Kidney (tissue), 13 donors: ENCODE measurements at regions not wholly inside any gene's neighbourhood (a gene's known extent, or its start where the extent isn't known, plus 50 kb on each side); places are given as distances from the start of the nearest gene placed in this dataset.

Experiments used
- DNase-seq, 5 donors: peaks; one replicate each; pipeline ENCODE4 v3.0.0-alpha.2; 2013 to 2020
- FAIRE-seq: peaks from 2 replicates; lab custom pipeline; 2012; peaks lifted over from hg19 to GRCh38; lab: Jason Lieb, UNC
- H3K27ac ChIP-seq, 2 donors: one replicate each; pipeline ENCODE4 v1.7.0; 2013; ENCODE audit warnings: low read depth in 2 of 2, low read length in 2 of 2, inconsistent platforms in 1 of 2
- H3K27me3 ChIP-seq: one replicate; pipeline ENCODE4 v1.7.1; 2013; ENCODE audit warnings: low read length, inconsistent platforms; ENCODE audit not compliant: control insufficient read depth, insufficient read depth
- H3K36me3 ChIP-seq, 3 donors: one replicate each; pipeline versions ENCODE4 v1.7.0 to v1.7.1; 2013; ENCODE audit warnings: low read length in 3 of 3, control low read depth in 1 of 3, inconsistent platforms in 1 of 3; ENCODE audit not compliant: insufficient read depth in 3 of 3, control insufficient read depth in 2 of 3
- H3K4me1 ChIP-seq, 3 donors: one replicate each; pipeline versions ENCODE4 v1.7.0 to v1.7.1; 2013; ENCODE audit warnings: low read length in 3 of 3, inconsistent platforms in 1 of 3, low read depth in 1 of 3; ENCODE audit not compliant: control insufficient read depth in 2 of 3, insufficient read depth in 2 of 3
- H3K4me3 ChIP-seq, 3 donors: one replicate each; pipeline versions ENCODE4 v1.7.0 to v1.8.1; 2013; ENCODE audit warnings: low read length in 3 of 3, control low read depth in 1 of 3, inconsistent platforms in 1 of 3
- H3K9ac ChIP-seq, 3 donors: one replicate each; pipeline versions ENCODE4 v1.7.0 to v1.7.1; 2013; ENCODE audit warnings: low read length in 3 of 3, control low read depth in 1 of 3, inconsistent platforms in 1 of 3
- H3K9me3 ChIP-seq, 3 donors: one replicate each; pipeline versions ENCODE4 v1.7.0 to v1.7.1; 2013; ENCODE audit warnings: low read length in 3 of 3, control low read depth in 1 of 3, inconsistent platforms in 1 of 3; ENCODE audit not compliant: control insufficient read depth in 2 of 3, insufficient read depth in 1 of 3
- CTCF ChIP-seq: IDR thresholded peaks from 3 replicates; pipeline ENCODE4 v1.5.1; 2012; ENCODE audit warnings: mild to moderate bottlenecking, moderate library complexity, borderline replicate concordance; ENCODE audit not compliant: insufficient read depth; ENCODE audit errors: extremely low read depth
- intact Hi-C: fragments of 100-400 bp; cut with DNase I; formaldehyde crosslinking; loops from one replicate; pipeline ENCODE4 v1.11.1; 2022
- donor health status: control.
- donor health status: control.
- donor health status: control.
- donor health status: control.
- donor health status: control.
- donor health status: DM: yes; HTN: yes; CAD: no.
- donor health status: Normal renal cell carcinoma (clear cell type).

DNA sequence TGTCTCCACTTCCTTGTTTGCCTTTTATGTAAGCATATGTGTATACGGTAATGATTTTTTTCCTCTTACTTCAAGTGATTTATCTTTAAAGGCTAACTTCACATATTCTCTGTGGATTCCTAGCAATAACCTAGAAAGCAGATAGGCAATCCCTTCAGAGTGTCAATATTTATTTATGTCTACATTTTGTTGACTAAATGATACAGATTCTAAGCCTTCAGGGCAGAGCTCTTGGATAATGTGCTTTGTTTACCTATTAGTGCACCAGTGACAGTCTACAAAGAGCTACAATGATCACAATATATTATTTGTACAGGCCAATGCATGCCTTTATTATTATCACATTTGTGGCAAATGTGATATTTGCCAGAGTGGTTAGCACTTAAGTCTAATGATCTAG is 406.2 kb downstream of the EFNB2 start:
- Histone ChIP-seq H3K9me3 (no peaks in the 10 kb centered on the region), H3K36me3 (no peaks in the 10 kb centered on the region), H3K27me3 (no peaks in the 10 kb centered on the region), H3K4me3 (no peak overlapping the region), H3K27ac (no peak overlapping the region), H3K4me1 (no peaks in the 10 kb centered on the region), H3K9ac (no peak overlapping the region)
- TF ChIP-seq CTCF, result no peak
- DNase-seq (no peak), FAIRE-seq (no peak)
- intact Hi-C loops, result no loop called here

DNA sequence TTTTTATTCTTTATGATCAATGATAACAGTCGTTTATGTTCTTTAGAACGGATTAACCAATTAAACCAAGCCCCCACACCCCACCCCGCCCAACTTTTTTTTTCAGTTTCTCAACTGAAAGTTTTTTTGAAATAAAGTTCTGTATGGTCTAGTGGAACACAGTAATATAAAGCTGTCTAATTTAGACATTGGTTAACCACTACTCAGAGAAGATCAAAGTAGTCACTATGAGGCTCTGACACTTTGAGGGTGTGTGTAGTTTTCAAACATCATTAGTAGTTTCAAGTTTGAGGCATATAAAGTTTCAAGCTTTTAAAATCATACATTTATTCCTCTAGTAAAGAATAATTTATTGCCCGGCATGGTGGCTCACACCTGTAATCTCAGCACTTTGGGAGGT is 413.2 kb downstream of the EFNB2 start:
- Histone ChIP-seq H3K9ac (no peak overlapping the region), H3K4me1 (no peaks in the 10 kb centered on the region), H3K9me3 (no peaks in the 10 kb centered on the region), H3K36me3 (no peaks in the 10 kb centered on the region), H3K27me3 (no peaks in the 10 kb centered on the region), H3K27ac (no peak overlapping the region), H3K4me3 (no peak overlapping the region)
- intact Hi-C loops, result no loop called here
- FAIRE-seq (no peak), DNase-seq (no peak)
- no peak for TF ChIP-seq CTCF

DNA sequence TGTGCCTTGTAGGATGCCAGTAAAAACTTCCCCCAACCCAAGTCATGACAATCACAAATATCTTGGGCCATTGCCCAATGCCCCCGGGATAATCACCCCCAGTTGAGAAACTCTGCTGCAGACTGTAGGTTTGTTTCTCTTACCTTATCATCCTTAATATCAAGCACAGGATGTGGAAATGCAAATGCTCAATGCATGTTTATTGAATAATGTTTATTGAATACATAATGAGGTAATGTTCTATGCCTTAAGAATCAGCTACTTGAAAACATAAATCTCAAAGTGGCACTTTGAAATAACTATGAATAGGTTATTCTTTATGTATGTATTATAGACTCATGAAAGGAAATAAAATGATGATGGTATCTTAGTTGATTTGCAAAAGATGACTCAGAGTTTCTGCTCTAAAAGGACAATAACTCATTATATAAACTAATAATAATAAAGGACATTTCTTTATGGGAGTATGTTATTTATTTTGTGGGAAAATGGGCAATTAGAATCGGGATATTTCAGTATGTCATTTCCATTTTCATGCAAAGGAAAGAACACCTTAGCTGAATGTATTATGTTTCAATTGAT is 414.2 kb downstream of the EFNB2 start:
- Histone ChIP-seq H3K4me3 (no peak overlapping the region), H3K4me1 (no peaks in the 10 kb centered on the region), H3K27ac (no peak overlapping the region), H3K9me3 (no peaks in the 10 kb centered on the region), H3K36me3 (no peaks in the 10 kb centered on the region), H3K9ac (no peak overlapping the region), H3K27me3 (no peaks in the 10 kb centered on the region)
- no peak for FAIRE-seq
- no peak for DNase-seq
- intact Hi-C loops, result no loop called here
- no peak for TF ChIP-seq CTCF

DNA sequence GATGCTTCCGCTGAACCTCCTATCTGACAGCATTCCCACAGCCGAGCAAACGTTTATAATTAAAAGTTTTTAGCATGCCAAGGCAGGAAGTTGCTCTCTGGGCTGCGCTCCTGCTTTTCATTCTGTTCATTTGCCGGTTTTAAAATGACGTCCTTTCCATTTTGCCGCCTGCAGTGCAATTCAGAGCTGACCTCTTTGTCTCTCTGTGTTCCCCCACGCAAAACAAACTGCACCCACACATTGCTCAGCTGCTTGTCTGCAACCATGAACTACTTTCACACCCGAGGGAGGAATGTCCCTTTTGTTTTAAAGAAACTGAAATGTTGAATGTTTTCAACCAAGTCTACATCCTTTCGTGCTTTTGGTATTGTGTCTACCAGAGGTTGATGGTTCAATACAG is 416.5 kb downstream of the EFNB2 start:
- Histone ChIP-seq H3K36me3 (no peaks in the 10 kb centered on the region), H3K27me3 (no peaks in the 10 kb centered on the region), H3K27ac (no peak overlapping the region), H3K9me3 (no peaks in the 10 kb centered on the region), H3K4me3 (no peak overlapping the region), H3K4me1 (no peaks in the 10 kb centered on the region), H3K9ac (no peak overlapping the region)
- intact Hi-C loops, result no loop called here
- TF ChIP-seq CTCF, result no peak
- FAIRE-seq (no peak), DNase-seq (no peak)
